OCI-LY3 (cell line): ENCODE measurements at regions not wholly inside any gene's neighbourhood (a gene's known extent, or its start where the extent isn't known, plus 50 kb on each side); places are given as distances from the start of the nearest gene placed in this dataset.

ENCODE experiments used
- EZH2phosphoT487 ChIP-seq: fragments of 200-600 bp; shearing (Covaris generic); IDR thresholded peaks from 2 replicates; pipeline ENCODE4 v1.6.1; 2018; ENCODE audit warnings: antibody characterized with exemption, mixed run types, low read depth
- TF ChIP-seq, protein P1 (sequence below): fragments of 200-600, 300-600 bp; sonication (generic); IDR thresholded peaks from 2 replicates; pipeline ENCODE4 v1.5.1; 2014; ENCODE audit warnings: antibody characterized with exemption, low read length, low read depth

DNA sequence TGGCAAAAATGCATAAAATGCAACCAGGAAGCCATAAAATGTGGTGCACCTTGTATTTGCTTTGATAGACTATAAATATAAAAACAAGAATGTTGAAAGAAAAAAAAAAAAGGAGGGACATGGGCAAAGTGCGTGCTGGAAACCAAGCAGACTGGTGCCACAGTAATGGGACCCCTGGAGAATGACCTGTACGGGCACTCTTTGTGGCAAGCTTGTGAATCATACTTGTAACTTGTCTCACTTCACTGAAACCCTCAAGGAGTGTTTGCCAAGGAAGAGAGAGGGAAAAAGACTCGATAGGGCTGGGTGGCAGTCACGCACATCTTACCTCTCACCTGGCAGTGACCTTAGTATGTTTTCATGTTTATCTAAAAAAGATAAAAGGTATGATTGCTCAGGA, 1183.6 kb downstream of the GATA3 start:
- TF ChIP-seq, protein P1, sequence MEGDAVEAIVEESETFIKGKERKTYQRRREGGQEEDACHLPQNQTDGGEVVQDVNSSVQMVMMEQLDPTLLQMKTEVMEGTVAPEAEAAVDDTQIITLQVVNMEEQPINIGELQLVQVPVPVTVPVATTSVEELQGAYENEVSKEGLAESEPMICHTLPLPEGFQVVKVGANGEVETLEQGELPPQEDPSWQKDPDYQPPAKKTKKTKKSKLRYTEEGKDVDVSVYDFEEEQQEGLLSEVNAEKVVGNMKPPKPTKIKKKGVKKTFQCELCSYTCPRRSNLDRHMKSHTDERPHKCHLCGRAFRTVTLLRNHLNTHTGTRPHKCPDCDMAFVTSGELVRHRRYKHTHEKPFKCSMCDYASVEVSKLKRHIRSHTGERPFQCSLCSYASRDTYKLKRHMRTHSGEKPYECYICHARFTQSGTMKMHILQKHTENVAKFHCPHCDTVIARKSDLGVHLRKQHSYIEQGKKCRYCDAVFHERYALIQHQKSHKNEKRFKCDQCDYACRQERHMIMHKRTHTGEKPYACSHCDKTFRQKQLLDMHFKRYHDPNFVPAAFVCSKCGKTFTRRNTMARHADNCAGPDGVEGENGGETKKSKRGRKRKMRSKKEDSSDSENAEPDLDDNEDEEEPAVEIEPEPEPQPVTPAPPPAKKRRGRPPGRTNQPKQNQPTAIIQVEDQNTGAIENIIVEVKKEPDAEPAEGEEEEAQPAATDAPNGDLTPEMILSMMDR: no peak
- TF ChIP-seq EZH2phosphoT487: no peak
